GM13977 (cell line): ENCODE measurements at regions not wholly inside any gene's neighbourhood (a gene's known extent, or its start where the extent isn't known, plus 50 kb on each side); places are given as distances from the start of the nearest gene placed in this dataset.

Experiments
- DNase-seq: peaks from one replicate; pipeline ENCODE4 v3.0.0; 2012; ENCODE audit warnings: low spot score
- in situ Hi-C: fragments of 300-500 bp; cut with MboI; formaldehyde crosslinking; loops from one replicate; pipeline ENCODE4 v1.12.0; 2022; ENCODE audit warnings: low sequenced_read_pairs, low pct_unique_long_range_greater_than_20kb, mixed read lengths, inconsistent platforms; ENCODE audit not compliant: unreplicated experiment
- TF ChIP-seq, protein P1 (sequence below): IDR thresholded peaks from 2 replicates; pipeline ENCODE4 v1.5.1; 2012; ENCODE audit warnings: mild to moderate bottlenecking, control low read depth; ENCODE audit not compliant: insufficient read depth; ENCODE audit errors: extremely low read depth, missing control alignments

DNA sequence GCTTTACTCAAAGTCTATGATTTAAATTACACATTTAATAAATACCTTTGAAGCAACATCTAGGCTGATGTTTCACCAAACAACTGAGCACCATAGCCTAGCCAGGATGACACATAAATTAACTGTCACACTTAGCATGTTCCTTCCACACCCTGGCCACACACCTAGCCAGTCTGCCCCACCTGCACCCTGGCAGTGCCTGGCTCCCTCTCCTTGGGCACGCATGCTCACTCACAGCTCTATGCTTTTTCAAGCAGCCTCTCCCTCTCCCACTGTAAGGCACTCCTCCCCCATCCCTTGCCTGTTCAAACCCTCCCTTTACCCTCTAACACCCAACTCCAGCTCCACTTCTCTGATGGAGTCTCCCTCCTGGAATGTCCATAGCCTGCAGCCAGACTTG, 357.6 kb upstream of the KLHL29 start:
- DNase-seq = no peak
- in situ Hi-C loops = no loop called here
- TF ChIP-seq, protein P1, sequence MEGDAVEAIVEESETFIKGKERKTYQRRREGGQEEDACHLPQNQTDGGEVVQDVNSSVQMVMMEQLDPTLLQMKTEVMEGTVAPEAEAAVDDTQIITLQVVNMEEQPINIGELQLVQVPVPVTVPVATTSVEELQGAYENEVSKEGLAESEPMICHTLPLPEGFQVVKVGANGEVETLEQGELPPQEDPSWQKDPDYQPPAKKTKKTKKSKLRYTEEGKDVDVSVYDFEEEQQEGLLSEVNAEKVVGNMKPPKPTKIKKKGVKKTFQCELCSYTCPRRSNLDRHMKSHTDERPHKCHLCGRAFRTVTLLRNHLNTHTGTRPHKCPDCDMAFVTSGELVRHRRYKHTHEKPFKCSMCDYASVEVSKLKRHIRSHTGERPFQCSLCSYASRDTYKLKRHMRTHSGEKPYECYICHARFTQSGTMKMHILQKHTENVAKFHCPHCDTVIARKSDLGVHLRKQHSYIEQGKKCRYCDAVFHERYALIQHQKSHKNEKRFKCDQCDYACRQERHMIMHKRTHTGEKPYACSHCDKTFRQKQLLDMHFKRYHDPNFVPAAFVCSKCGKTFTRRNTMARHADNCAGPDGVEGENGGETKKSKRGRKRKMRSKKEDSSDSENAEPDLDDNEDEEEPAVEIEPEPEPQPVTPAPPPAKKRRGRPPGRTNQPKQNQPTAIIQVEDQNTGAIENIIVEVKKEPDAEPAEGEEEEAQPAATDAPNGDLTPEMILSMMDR = no peak

- no peak for DNase-seq
- in situ Hi-C loops = no loop called here
- TF ChIP-seq, protein P1 = no peak
Observed at GRCh38 chr2:23028106-23028505, 356.9 kb upstream of the KLHL29 start.

- TF ChIP-seq, protein P1 = no peak
- in situ Hi-C loops = no loop called here
Observed at GRCh38 chr2:23029111-23029510, 355.9 kb upstream of the KLHL29 start.

DNA sequence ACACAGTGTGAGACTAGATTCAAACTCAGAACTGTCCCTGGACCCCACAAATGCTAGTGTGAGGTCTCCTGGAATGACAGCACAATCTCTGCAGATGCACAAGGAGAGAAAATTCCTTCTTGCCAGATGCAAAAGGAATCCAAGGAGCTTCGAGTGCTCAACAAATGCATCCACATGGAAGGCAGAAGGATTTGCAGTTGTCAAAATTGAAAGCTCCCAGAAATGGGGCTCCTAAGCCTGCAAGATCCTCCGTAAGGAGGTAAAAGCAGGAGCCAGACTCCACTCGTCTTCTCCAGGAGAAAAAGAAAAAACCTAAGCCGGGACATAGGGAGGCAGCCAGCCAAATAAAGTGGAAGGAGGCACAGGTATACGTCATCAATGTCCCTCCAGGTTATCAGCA, 355.0 kb upstream of the KLHL29 start:
- no peak for DNase-seq
- TF ChIP-seq, protein P1 = no peak
- in situ Hi-C loops = no loop called here

More at GRCh38 chr2:23029111-23029510, 355.9 kb upstream of the KLHL29 start:
- DNase-seq = no peak

DNA sequence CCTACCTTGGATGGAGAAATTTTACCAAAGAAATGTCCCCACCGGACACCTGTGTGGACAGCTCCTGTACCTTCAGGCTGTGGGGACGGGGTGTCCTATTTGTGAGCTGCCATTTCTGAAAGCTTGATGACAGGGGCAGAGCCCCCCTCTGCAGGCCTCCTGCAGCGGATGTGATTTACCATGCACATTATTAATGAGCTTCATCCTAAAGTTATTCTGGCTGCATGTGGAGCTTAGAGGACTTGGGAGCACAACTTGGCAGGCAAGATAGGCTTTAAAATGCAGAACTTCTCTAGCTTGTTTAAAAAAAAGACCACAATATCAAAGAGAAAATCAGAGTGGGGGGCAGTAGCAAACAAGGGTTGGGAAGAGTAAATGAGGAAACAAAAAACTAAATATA, 350.0 kb upstream of the KLHL29 start:
- in situ Hi-C loops = no loop called here
- DNase-seq = no peak
- TF ChIP-seq, protein P1 = no peak

- TF ChIP-seq, protein P1 = no peak
- DNase-seq = no peak
- in situ Hi-C loops = no loop called here
Observed at GRCh38 chr2:23036629-23037028, 348.4 kb upstream of the KLHL29 start.

GRCh38 chr2:23037596-23037995, 347.4 kb upstream of the KLHL29 start:
- DNase-seq = no peak
- TF ChIP-seq, protein P1 = no peak
- in situ Hi-C loops = no loop called here
